ENCODE measurements at regions not wholly inside any gene's neighbourhood (a gene's known extent, or its start where the extent isn't known, plus 50 kb on each side); places are given as distances from the start of the nearest gene placed in this dataset.

GRCh38 chr3:31403197-31403596 lies 129.5 kb upstream of the STT3B start:
- in situ Hi-C loops (cut with HindIII; ENCODE audit: extremely low pct_ligation_motif_present, low pct_unique_long_range_greater_than_20kb), result no loop called here
- WGBS (ENCODE audit: low lambda C conversion rate), result 53% methylated on average over 3 of the region's 3 CpGs
- H4K20me1 ChIP-seq (ENCODE audit: insufficient read depth, low read length), result no peaks in the 10 kb centered on the region
- no peak for DNase-seq (ENCODE audit: low spot score)
- H3K27me3 ChIP-seq (ENCODE audit: control insufficient read depth in 1 of 2, insufficient read depth in 2 of 2, low read length in 2 of 2), result no peaks in the 10 kb centered on the region; a peak in 1 of 5 replicates
- H2AFZ ChIP-seq (ENCODE audit: low read length), result no peak overlapping the region
- H3K36me3 ChIP-seq (replicated peaks in 1 of 2; ENCODE audit: control insufficient read depth in 1 of 2, insufficient read depth in 2 of 2, low read length in 2 of 2), result no peaks in the 10 kb centered on the region
- TF ChIP-seq ZNF335 (CRISPR knock-in tag; IDR thresholded peaks at IDR 0.05) (no peak), ATF7 (IDR thresholded peaks at IDR 0.05) (no peak), ATF7 (CRISPR knock-in tag; IDR thresholded peaks at IDR 0.05) (no peak), SMAD1 (CRISPR knock-in tag; IDR thresholded peaks at IDR 0.05; ENCODE audit: borderline replicate concordance, low read depth) (no peak), HOXA5 (CRISPR knock-in tag; IDR thresholded peaks at IDR 0.05) (no peak), BRCA1 (CRISPR knock-in tag; IDR thresholded peaks at IDR 0.05) (no peak), FOXC1 (CRISPR knock-in tag; IDR thresholded peaks at IDR 0.05; ENCODE audit: borderline replicate concordance) (no peak), PRPF4 (IDR thresholded peaks at IDR 0.05; ENCODE audit: low read depth, low read length, poor library complexity, severe bottlenecking) (no peak), KAT7 (CRISPR knock-in tag; IDR thresholded peaks at IDR 0.05; ENCODE audit: borderline replicate concordance) (no peak), ZNF563 (CRISPR knock-in tag; IDR thresholded peaks at IDR 0.05) (no peak), NFKBIZ (CRISPR knock-in tag; IDR thresholded peaks at IDR 0.05) (no peak), PHF8 (CRISPR knock-in tag; IDR thresholded peaks at IDR 0.05) (no peak), MBD4 (IDR thresholded peaks at IDR 0.05; ENCODE audit: borderline replicate concordance, low read length) (no peak), ZNF407 (CRISPR knock-in tag; IDR thresholded peaks at IDR 0.05; ENCODE audit: not compliant biosample characterization) (no peak)
- no peak overlapping the region for H3K4me3 ChIP-seq (replicated peaks in 1 of 3; ENCODE audit: insufficient read depth in 1 of 3, low read depth in 2 of 3, low read length in 3 of 3)
- no peaks in the 10 kb centered on the region for H3K9me3 ChIP-seq (ENCODE audit: low read length)
- H3K27ac ChIP-seq (ENCODE audit: extremely low read length, insufficient read depth, low read length), result no peak overlapping the region
- no peak overlapping the region for H3K4me2 ChIP-seq (ENCODE audit: low read depth, low read length)
- H3K79me2 ChIP-seq (ENCODE audit: insufficient read depth, low read length), result no peaks in the 10 kb centered on the region
- no peak overlapping the region for H3K9ac ChIP-seq (ENCODE audit: insufficient read depth, low read depth, low read length)
- BruUV-seq (replicated peaks), result no TSS peak
- H3K4me1 ChIP-seq (ENCODE audit: insufficient read depth, low read length), result 0 out of 2 replicates have a peak, but pooled peaks cover 7% of the 10 kb centered on the region
- ChIA-PET POLR2A (no interaction called here), CTCF (ENCODE audit: low intra/inter-chr PET ratio, low total read pairs) (no interaction called here)
- FAIRE-seq, result no peak
- intact Hi-C loops (cut with micrococcal nuclease; ENCODE audit: unreplicated experiment), result no loop called here
- no peak for ATAC-seq

Data from HepG2 (cell line).